GM23248 (cell line): ENCODE measurements at regions not wholly inside any gene's neighbourhood (a gene's known extent, or its start where the extent isn't known, plus 50 kb on each side); places are given as distances from the start of the nearest gene placed in this dataset.

Source experiments
- EZH2 ChIP-seq: fragments of 200-600 bp; sonication (generic); IDR thresholded peaks from 2 replicates; pipeline ENCODE4 v1.6.1; 2018; ENCODE audit warnings: antibody characterized with exemption, mild to moderate bottlenecking; ENCODE audit not compliant: insufficient read depth, poor library complexity, severe bottlenecking
- EZH2phosphoT487 ChIP-seq: fragments of 200-600 bp; sonication (generic); IDR thresholded peaks from 2 replicates; pipeline ENCODE4 v1.6.1; 2018; ENCODE audit warnings: antibody characterized with exemption, moderate library complexity, mild to moderate bottlenecking, low read depth; ENCODE audit not compliant: insufficient read depth

DNA sequence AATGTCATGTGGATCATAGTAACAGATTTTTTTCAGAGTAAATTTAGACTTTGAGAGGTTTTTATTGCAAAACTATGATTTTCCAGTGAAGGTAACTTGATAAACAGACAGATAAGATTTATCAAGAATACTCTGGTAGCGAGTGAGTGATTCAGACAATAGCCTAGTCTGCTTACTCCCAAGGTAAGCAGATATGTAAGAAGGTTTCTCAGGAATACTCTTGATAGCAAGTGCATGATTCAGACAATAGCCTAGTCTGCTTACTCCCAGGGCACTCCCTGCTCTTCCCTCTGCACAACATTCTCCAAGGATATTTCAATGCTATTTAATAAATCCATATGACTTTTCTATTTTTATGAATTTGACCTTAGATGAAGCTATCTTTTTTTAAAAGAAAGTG is 1881.5 kb downstream of the EFNA5 start:
- no peak for TF ChIP-seq EZH2
- no peak for TF ChIP-seq EZH2phosphoT487
